Bronchial epithelial cell (primary cell): ENCODE measurements at regions not wholly inside any gene's neighbourhood (a gene's known extent, or its start where the extent isn't known, plus 50 kb on each side); places are given as distances from the start of the nearest gene placed in this dataset.

Source experiments
- DNase-seq: peaks from one replicate; pipeline ENCODE4 v3.0.0-alpha.2; 2010; ENCODE audit warnings: low read depth
- FAIRE-seq: peaks from 2 replicates; lab custom pipeline; 2011; peaks lifted over from hg19 to GRCh38; lab: Jason Lieb, UNC
- H3K27me3 ChIP-seq: 2 replicates; pipeline ENCODE4 v1.5.1; 2011; ENCODE audit warnings: low read length; ENCODE audit not compliant: control insufficient read depth, insufficient read depth
- H3K36me3 ChIP-seq: 2 replicates; pipeline ENCODE4 v1.5.1; 2011; ENCODE audit warnings: low read length; ENCODE audit not compliant: control insufficient read depth, insufficient read depth
- H3K4me3 ChIP-seq: 2 replicates; pipeline ENCODE4 v1.5.1; 2011; ENCODE audit warnings: mild to moderate bottlenecking, low read depth, low read length, control low read depth
- CTCF ChIP-seq: IDR thresholded peaks from 2 replicates; pipeline ENCODE4 v1.5.1; 2011; ENCODE audit warnings: mild to moderate bottlenecking, moderate library complexity, low read length, control low read depth, inconsistent platforms; ENCODE audit not compliant: insufficient read depth, severe bottlenecking

DNA sequence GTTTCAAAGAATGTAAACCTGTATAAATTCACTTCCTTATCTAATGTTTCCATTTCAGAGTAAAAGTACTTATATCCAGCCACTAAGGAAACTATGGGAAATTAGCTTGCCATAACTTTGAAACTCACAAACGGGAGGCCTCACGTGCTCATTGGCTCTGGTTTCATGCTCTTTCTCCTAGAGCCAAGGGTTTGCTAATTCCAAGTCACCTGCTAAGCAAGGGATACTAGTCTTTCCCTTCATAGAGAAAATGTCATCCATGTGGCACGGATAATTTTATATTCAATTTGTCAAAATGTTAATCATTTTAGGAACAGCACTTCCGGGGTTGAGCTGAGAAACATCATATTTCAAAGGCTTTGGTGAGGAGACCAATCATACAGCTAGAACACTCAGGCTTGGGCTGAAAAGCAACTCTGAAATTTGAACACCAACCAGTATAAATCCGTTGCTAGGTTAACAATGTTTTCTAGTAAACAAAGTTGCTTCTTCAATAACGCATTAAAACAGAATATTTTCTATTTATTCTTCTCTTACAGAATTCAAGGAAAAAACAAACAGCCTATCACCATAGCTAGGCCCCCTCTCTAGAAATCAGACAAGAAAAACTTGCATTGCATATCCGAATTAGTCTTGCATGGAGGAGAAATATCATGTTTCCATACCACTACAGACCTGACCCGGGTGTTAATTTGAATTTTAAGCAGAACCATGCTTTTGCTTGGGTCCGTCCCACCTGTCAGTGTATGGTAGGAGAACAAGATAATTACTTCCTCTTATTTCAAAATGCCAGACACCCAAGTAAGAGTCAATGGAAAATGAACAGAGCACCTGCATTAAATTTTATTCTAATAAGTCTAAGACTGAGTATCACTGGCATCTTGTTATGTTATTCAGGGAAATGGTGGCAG is 196.1 kb upstream of the ESRRG start:
- H3K36me3 ChIP-seq: no peaks in the 10 kb centered on the region
- no peak overlapping the region for H3K4me3 ChIP-seq
- H3K27me3 ChIP-seq: no peaks in the 10 kb centered on the region
- FAIRE-seq (no peak), DNase-seq (no peak)
- no peak for TF ChIP-seq CTCF

DNA sequence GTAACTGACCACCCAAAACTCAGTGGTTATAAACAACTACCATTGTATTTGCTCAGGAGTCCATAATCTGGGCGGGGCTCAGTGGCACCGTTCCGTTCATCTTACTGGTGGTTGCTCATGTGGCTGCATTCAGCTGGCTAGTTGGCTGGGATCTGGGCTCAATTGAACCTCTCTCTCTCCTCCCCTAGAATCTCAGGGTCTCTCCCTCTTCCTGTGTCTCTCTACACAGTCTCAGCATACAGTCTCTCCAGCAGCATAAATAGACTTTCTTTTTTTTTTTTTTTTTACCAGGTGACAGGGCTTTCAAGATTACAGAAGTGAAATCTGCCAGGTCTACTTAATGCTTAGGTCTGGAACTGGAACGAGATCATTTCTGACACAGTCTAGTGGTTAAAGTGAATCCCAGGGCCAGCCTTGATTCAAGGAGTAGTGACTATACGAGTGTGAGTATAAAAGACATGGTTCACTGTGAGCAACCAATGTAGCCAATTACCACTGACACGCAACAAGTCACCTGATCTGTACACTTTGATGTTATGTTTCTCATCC is 193.7 kb upstream of the ESRRG start:
- FAIRE-seq (no peak), DNase-seq (no peak)
- no peaks in the 10 kb centered on the region for H3K36me3 ChIP-seq
- TF ChIP-seq CTCF: no peak
- no peak overlapping the region for H3K4me3 ChIP-seq
- H3K27me3 ChIP-seq: no peaks in the 10 kb centered on the region

DNA sequence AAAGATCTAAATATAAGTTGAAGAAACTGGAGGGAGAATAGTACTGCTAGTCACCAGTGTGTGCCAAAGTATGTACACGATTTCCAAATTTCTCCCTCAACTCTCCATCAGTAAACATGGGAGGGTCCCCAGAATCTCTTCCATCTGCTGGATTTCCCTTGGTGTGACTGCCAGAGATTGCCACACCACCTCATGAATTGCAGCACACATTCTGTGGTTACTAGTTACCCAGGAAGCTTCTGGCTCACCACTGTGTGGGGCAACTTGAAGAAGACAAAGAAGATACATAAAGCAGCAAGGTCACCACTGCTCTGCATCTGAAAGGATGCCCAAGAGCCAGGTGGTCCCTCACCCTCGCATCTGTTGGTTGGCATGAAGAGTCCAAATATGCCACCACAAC is 191.7 kb upstream of the ESRRG start:
- no peak for TF ChIP-seq CTCF
- H3K4me3 ChIP-seq: no peak overlapping the region
- H3K27me3 ChIP-seq: no peaks in the 10 kb centered on the region
- no peak for FAIRE-seq
- no peaks in the 10 kb centered on the region for H3K36me3 ChIP-seq
- peak; percentile 20 for DNase-seq

GRCh38 chr1:216913976-216914375 is 190.7 kb upstream of the ESRRG start:
- no peaks in the 10 kb centered on the region for H3K27me3 ChIP-seq
- no peak for TF ChIP-seq CTCF
- no peak overlapping the region for H3K4me3 ChIP-seq
- no peaks in the 10 kb centered on the region for H3K36me3 ChIP-seq
- no peak for FAIRE-seq
- no peak for DNase-seq

DNA sequence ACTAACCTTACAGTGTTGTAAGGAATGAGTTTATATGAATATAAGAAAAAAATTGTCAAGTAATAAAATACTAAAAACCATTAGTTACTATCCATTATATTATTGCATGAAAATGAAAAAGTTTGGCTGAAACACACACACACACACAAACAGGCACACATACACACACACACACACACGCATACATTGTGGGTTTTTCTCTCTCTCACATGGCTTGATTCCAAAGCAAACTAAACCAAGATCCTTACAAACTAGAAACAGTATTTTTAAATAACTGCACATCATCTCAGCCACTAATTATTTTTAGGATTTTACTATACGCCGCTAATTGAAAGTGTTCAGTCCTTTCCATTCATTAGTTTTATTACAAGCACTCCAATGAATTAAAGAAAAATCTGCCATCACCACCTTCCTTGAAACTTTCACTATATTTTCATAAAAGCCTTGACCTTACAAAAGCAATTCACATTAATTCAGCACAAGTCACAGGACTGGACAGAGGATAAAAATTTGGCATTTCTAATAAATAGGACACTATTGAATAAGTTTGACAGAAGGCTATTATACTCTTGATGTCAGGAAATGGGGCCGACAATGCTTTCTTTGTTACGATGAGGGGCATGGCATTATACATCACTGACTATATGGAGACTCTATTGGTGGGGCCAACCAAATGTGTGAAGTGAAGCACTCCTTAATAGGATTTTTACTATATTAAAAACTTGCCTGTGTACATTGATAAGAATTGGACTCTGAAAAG is 187.0 kb upstream of the ESRRG start:
- FAIRE-seq (no peak), DNase-seq (no peak)
- H3K4me3 ChIP-seq: no peak overlapping the region
- H3K27me3 ChIP-seq: no peaks in the 10 kb centered on the region
- no peaks in the 10 kb centered on the region for H3K36me3 ChIP-seq
- TF ChIP-seq CTCF: no peak
